ENCODE measurements at regions not wholly inside any gene's neighbourhood (a gene's known extent, or its start where the extent isn't known, plus 50 kb on each side); places are given as distances from the start of the nearest gene placed in this dataset.

GRCh38 chr6:44606504-44606903 is 219.0 kb downstream of the CDC5L start:
- DNase-seq (ENCODE audit: low spot score): no peak

GRCh38 chr6:44606976-44607375 is 219.5 kb downstream of the CDC5L start:
- no peak for DNase-seq (ENCODE audit: low spot score)

GRCh38 chr6:44608175-44608574 is 220.7 kb downstream of the CDC5L start:
- DNase-seq (ENCODE audit: low spot score): no peak

- no peak for DNase-seq (ENCODE audit: low spot score)
Measured at GRCh38 chr6:44609051-44609612, 221.6 kb downstream of the CDC5L start.

- no peak for DNase-seq (ENCODE audit: low spot score)
Measured at GRCh38 chr6:44614396-44614795, 226.9 kb downstream of the CDC5L start.

GRCh38 chr6:44615621-44616020 is 228.1 kb downstream of the CDC5L start:
- DNase-seq (ENCODE audit: low spot score): no peak

- DNase-seq (ENCODE audit: low spot score): no peak
Measured at GRCh38 chr6:44617416-44617815, 229.9 kb downstream of the CDC5L start.

GRCh38 chr6:44618371-44618770 is 230.9 kb downstream of the CDC5L start:
- DNase-seq (ENCODE audit: low spot score): no peak

- no peak for DNase-seq (ENCODE audit: low spot score)
Measured at GRCh38 chr6:44620922-44621321, 233.4 kb downstream of the CDC5L start.

GRCh38 chr6:44621846-44622245 is 234.3 kb downstream of the CDC5L start:
- DNase-seq (ENCODE audit: low spot score): no peak

GRCh38 chr6:44622555-44622954 is 235.0 kb downstream of the CDC5L start:
- DNase-seq (ENCODE audit: low spot score): no peak

- no peak for DNase-seq (ENCODE audit: low spot score)
Measured at GRCh38 chr6:44622956-44623355, 235.4 kb downstream of the CDC5L start.

GRCh38 chr6:44624226-44624625 is 236.7 kb downstream of the CDC5L start:
- DNase-seq (ENCODE audit: low spot score): no peak

GRCh38 chr6:44624936-44625573 is 237.5 kb downstream of the CDC5L start:
- no peak for DNase-seq (ENCODE audit: low spot score)

- DNase-seq (ENCODE audit: low spot score): no peak
Measured at GRCh38 chr6:44625996-44626395, 238.5 kb downstream of the CDC5L start.

- DNase-seq (ENCODE audit: low spot score): no peak
Measured at GRCh38 chr6:44626616-44627015, 239.1 kb downstream of the CDC5L start.

GRCh38 chr6:44627091-44627882 is 239.8 kb downstream of the CDC5L start:
- no peak for DNase-seq (ENCODE audit: low spot score)

GRCh38 chr6:44627883-44628271 is 240.4 kb downstream of the CDC5L start:
- DNase-seq (ENCODE audit: low spot score): no peak

GRCh38 chr6:44628347-44628746 is 240.8 kb downstream of the CDC5L start:
- DNase-seq (ENCODE audit: low spot score): no peak

GRCh38 chr6:44629636-44630035 is 242.1 kb downstream of the CDC5L start:
- DNase-seq (ENCODE audit: low spot score): no peak

- DNase-seq (ENCODE audit: low spot score): peak; percentile 83
Measured at GRCh38 chr6:44630125-44631028, 242.9 kb downstream of the CDC5L start.

GRCh38 chr6:44631968-44632367 is 244.5 kb downstream of the CDC5L start:
- DNase-seq (ENCODE audit: low spot score): no peak

Data from AG08396 (cell line).